Neural cell (in vitro differentiated cells): ENCODE measurements at regions not wholly inside any gene's neighbourhood (a gene's known extent, or its start where the extent isn't known, plus 50 kb on each side); places are given as distances from the start of the nearest gene placed in this dataset.

ENCODE experiments used
- H2AFZ ChIP-seq: fragments of 200-600, 300-800 bp; sonication (generic), shearing (Covaris generic); 2 replicates; pipeline ENCODE4 v1.6.0; 2014; ENCODE audit warnings: low read depth, mild to moderate bottlenecking, antibody characterized with exemption, low read length, moderate library complexity
- H3F3A ChIP-seq: fragments of 200-600 bp; shearing (Covaris generic); 2 replicates; pipeline ENCODE4 v1.6.1; 2016; ENCODE audit warnings: mild to moderate bottlenecking, moderate library complexity, mixed read lengths, antibody characterized with exemption, low read length; ENCODE audit not compliant: insufficient read depth, poor library complexity, severe bottlenecking
- H3K27ac ChIP-seq: fragments of 200-600, 300-800 bp; sonication (generic), shearing (Covaris generic); 2 replicates; pipeline ENCODE4 v1.5.1; 2014; ENCODE audit warnings: mild to moderate bottlenecking, low read length, moderate library complexity
- H3K27me3 ChIP-seq: fragments of 300-800, 200-600 bp; sonication (generic), shearing (Covaris generic); 2 replicates; pipeline ENCODE4 v1.6.0; 2014; ENCODE audit warnings: mild to moderate bottlenecking, low read depth, low read length, moderate library complexity; ENCODE audit not compliant: insufficient read depth
- H3K36me3 ChIP-seq: fragments of 300-800, 200-600 bp; sonication (generic), shearing (Covaris generic); 2 replicates; pipeline ENCODE4 v1.5.1; 2014; ENCODE audit warnings: mild to moderate bottlenecking, antibody characterized with exemption, low read length, moderate library complexity; ENCODE audit not compliant: insufficient read depth
- H3K4me2 ChIP-seq: fragments of 300-800, 200-600 bp; sonication (generic), shearing (Covaris generic); 2 replicates; pipeline ENCODE4 v1.6.0; 2014; ENCODE audit warnings: mild to moderate bottlenecking, low read length
- H3K4me3 ChIP-seq: fragments of 300-800, 200-600 bp; sonication (generic), shearing (Covaris generic); 2 replicates; pipeline ENCODE4 v1.5.1; 2014; ENCODE audit warnings: mild to moderate bottlenecking, low read length, moderate library complexity
- H3K79me2 ChIP-seq: fragments of 200-600 bp; shearing (Covaris generic); replicated peaks from 2 replicates; pipeline ENCODE4 v1.6.0; 2014; ENCODE audit warnings: mild to moderate bottlenecking, low read length, moderate library complexity; ENCODE audit not compliant: insufficient read depth
- H3K9ac ChIP-seq: fragments of 300-800, 200-600 bp; sonication (generic), shearing (Covaris generic); 2 replicates; pipeline ENCODE4 v1.6.1; 2016; ENCODE audit warnings: mild to moderate bottlenecking, low read length, mixed read lengths
- H3K9me2 ChIP-seq: fragments of 200-600 bp; shearing (Covaris generic); 2 replicates; pipeline ENCODE4 v1.6.1; 2016; ENCODE audit warnings: mild to moderate bottlenecking, low read length, mixed read lengths; ENCODE audit not compliant: insufficient read depth
- H3K9me3 ChIP-seq: fragments of 200-600, 300-800 bp; sonication (generic), shearing (Covaris generic); 2 replicates; pipeline ENCODE4 v1.6.1; 2016; ENCODE audit warnings: mild to moderate bottlenecking, mixed run types, low read length, moderate library complexity, mixed read lengths
- H4K20me1 ChIP-seq: fragments of 200-600 bp; shearing (Covaris generic); 2 replicates; pipeline ENCODE4 v1.6.1; 2016; ENCODE audit warnings: mild to moderate bottlenecking, mixed run types; ENCODE audit not compliant: insufficient read depth
- EP300 ChIP-seq: fragments of 450-650 bp; conservative IDR thresholded peaks from 2 replicates; pipeline ENCODE4 v1.6.1; 2014; ENCODE audit warnings: antibody characterized with exemption, mild to moderate bottlenecking, moderate library complexity; ENCODE audit not compliant: poor library complexity, severe bottlenecking
- EZH2 ChIP-seq: fragments of 200-600, 300-800 bp; shearing (Covaris generic), sonication (generic); IDR thresholded peaks from 2 replicates; pipeline ENCODE4 v1.6.1; 2014; ENCODE audit warnings: antibody characterized with exemption, low read length, borderline replicate concordance, mild to moderate bottlenecking; ENCODE audit not compliant: insufficient read depth, poor library complexity, severe bottlenecking
- MXI1 ChIP-seq: fragments of 450-650 bp; conservative IDR thresholded peaks from 2 replicates; pipeline ENCODE4 v1.6.1; 2014; ENCODE audit warnings: antibody characterized with exemption, mild to moderate bottlenecking; ENCODE audit not compliant: poor library complexity, severe bottlenecking
- POLR2AphosphoS5 ChIP-seq: IDR thresholded peaks from 2 replicates; pipeline ENCODE4 v1.6.1; 2012
- RAD21 ChIP-seq: fragments of 450-650 bp; conservative IDR thresholded peaks from 2 replicates; pipeline ENCODE4 v1.6.1; 2014; ENCODE audit warnings: antibody characterized with exemption, mild to moderate bottlenecking, moderate library complexity
- SMC3 ChIP-seq: fragments of 450-650 bp; conservative IDR thresholded peaks from 2 replicates; pipeline ENCODE4 v1.6.1; 2014; ENCODE audit warnings: antibody characterized with exemption, mild to moderate bottlenecking, moderate library complexity; ENCODE audit not compliant: poor library complexity
- TAF1 ChIP-seq: IDR thresholded peaks from 2 replicates; pipeline ENCODE4 v1.6.1; 2012; ENCODE audit warnings: low read depth
- TF ChIP-seq, protein P1 (sequence below): fragments of 450-650 bp; IDR thresholded peaks from 2 replicates; pipeline ENCODE4 v1.5.1; 2014; ENCODE audit warnings: antibody characterized with exemption, mild to moderate bottlenecking, moderate library complexity; ENCODE audit not compliant: poor library complexity, severe bottlenecking
- TF ChIP-seq, protein P2 (sequence below): IDR thresholded peaks from 2 replicates; pipeline ENCODE4 v1.6.1; 2012; ENCODE audit warnings: borderline replicate concordance

DNA sequence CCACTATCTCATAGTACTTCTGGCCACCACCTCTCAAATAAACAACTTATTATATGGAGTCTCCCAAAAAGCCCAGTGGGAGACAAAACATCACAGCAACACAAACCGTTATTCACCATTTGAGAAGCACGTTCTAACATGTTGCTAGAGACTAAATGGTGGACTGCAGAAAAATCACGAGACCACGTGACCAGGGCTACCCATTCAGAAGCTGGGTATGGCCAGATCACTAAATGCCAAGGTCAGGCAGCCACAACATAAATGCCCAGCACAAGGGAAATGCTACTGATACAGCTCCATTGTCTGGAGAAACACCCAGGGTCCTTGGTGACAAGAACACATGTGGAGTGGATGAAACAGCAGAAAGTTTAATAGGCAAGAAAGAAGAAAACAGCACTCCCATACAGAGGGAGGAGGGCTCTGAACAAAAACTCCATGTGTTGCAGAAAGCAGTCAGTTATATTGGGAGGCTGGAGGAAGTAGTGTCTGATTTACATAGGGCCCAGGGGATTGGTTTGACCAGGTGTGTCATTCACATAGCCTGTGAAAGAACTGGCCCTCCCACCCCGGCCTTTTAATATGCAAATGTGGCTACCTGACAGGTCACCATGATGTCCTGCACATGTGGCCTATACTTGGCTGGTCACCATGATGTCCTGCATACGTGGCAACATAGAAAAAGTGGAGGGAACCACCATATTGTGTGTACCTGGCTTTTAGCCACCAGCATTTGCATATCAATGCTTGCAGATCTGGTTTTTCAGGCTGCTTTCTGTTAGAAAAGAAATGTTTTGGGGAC, 97.2 kb downstream of the TRIM36 start:
- Histone ChIP-seq H2AFZ (no peak overlapping the region), H3K9ac (no peak overlapping the region), H3K9me3 (no peaks in the 10 kb centered on the region), H3K27me3 (no peaks in the 10 kb centered on the region), H3K9me2 (no peaks in the 10 kb centered on the region), H3K36me3 (no peaks in the 10 kb centered on the region), H3K4me3 (no peak overlapping the region), H3K79me2 (no peaks in the 10 kb centered on the region), H3K4me2 (no peak overlapping the region), H3K27ac (no peak overlapping the region), H4K20me1 (no peaks in the 10 kb centered on the region), H3F3A (no peaks in the 10 kb centered on the region)
- TF ChIP-seq RAD21 (no peak), TAF1 (no peak), MXI1 (no peak), POLR2AphosphoS5 (no peak)
- TF ChIP-seq, protein P1, sequence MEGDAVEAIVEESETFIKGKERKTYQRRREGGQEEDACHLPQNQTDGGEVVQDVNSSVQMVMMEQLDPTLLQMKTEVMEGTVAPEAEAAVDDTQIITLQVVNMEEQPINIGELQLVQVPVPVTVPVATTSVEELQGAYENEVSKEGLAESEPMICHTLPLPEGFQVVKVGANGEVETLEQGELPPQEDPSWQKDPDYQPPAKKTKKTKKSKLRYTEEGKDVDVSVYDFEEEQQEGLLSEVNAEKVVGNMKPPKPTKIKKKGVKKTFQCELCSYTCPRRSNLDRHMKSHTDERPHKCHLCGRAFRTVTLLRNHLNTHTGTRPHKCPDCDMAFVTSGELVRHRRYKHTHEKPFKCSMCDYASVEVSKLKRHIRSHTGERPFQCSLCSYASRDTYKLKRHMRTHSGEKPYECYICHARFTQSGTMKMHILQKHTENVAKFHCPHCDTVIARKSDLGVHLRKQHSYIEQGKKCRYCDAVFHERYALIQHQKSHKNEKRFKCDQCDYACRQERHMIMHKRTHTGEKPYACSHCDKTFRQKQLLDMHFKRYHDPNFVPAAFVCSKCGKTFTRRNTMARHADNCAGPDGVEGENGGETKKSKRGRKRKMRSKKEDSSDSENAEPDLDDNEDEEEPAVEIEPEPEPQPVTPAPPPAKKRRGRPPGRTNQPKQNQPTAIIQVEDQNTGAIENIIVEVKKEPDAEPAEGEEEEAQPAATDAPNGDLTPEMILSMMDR, result no peak
- TF ChIP-seq, protein P2, sequence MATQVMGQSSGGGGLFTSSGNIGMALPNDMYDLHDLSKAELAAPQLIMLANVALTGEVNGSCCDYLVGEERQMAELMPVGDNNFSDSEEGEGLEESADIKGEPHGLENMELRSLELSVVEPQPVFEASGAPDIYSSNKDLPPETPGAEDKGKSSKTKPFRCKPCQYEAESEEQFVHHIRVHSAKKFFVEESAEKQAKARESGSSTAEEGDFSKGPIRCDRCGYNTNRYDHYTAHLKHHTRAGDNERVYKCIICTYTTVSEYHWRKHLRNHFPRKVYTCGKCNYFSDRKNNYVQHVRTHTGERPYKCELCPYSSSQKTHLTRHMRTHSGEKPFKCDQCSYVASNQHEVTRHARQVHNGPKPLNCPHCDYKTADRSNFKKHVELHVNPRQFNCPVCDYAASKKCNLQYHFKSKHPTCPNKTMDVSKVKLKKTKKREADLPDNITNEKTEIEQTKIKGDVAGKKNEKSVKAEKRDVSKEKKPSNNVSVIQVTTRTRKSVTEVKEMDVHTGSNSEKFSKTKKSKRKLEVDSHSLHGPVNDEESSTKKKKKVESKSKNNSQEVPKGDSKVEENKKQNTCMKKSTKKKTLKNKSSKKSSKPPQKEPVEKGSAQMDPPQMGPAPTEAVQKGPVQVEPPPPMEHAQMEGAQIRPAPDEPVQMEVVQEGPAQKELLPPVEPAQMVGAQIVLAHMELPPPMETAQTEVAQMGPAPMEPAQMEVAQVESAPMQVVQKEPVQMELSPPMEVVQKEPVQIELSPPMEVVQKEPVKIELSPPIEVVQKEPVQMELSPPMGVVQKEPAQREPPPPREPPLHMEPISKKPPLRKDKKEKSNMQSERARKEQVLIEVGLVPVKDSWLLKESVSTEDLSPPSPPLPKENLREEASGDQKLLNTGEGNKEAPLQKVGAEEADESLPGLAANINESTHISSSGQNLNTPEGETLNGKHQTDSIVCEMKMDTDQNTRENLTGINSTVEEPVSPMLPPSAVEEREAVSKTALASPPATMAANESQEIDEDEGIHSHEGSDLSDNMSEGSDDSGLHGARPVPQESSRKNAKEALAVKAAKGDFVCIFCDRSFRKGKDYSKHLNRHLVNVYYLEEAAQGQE, result no peak

DNA sequence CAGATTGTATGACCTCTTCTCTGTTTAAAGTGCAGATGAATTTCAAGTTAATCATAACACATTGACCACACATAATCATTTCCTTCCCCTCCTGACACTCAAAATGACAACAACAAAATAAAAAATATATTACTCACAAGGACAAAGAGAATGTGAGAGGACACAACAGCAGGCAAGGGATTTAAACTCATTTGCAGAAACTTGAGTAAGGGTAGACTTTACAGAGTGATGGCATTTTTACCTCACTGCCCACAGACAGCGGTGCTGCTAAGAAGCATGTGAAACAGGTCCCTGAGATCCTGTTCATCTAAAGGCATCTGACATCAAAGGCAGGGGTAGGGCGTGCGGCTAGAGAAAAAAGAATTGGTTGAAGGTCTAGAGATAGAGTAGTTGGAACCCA, 99.0 kb downstream of the TRIM36 start:
- Histone ChIP-seq H3K27ac (no peak overlapping the region), H2AFZ (no peak overlapping the region), H3K27me3 (no peaks in the 10 kb centered on the region), H3K36me3 (no peaks in the 10 kb centered on the region), H3K79me2 (no peaks in the 10 kb centered on the region), H3K4me2 (no peak overlapping the region), H4K20me1 (no peaks in the 10 kb centered on the region), H3K4me3 (no peak overlapping the region), H3K9me2 (no peaks in the 10 kb centered on the region), H3K9ac (no peak overlapping the region), H3K9me3 (no peaks in the 10 kb centered on the region), H3F3A (no peaks in the 10 kb centered on the region)
- TF ChIP-seq, protein P1, result no peak
- no peak for TF ChIP-seq EZH2
- no peak for TF ChIP-seq EP300
- TF ChIP-seq RAD21, result no peak
- no peak for TF ChIP-seq MXI1
- no peak for TF ChIP-seq POLR2AphosphoS5
- TF ChIP-seq, protein P2, result no peak
- TF ChIP-seq SMC3, result no peak
- TF ChIP-seq TAF1, result no peak
